ENCODE measurements at regions not wholly inside any gene's neighbourhood (a gene's known extent, or its start where the extent isn't known, plus 50 kb on each side); places are given as distances from the start of the nearest gene placed in this dataset.

DNA sequence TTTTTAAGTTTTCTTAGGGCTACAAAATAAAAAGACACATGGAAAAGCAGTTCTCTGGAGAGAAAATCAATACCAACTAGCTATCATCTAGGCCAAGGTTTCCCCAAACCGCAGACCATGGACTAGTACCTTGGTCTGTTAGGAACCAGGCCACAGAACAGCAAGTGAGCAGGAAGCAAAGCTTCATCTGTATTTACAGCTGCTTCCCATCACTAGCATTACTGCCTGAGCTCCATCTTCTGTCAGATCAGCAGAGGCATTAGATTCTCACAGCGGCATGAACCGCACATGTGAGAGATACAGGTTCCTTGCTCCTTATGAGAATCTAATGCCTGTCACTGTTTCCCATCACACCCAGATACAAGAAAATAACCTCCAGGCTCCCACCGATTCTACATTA lies 1907.6 kb upstream of the ACO1 start:
- no peaks in the 10 kb centered on the region for H3K36me3 ChIP-seq (replicated peaks in 1 of 2; ENCODE audit: control insufficient read depth in 1 of 2, insufficient read depth in 2 of 2, low read length in 2 of 2)
- no TSS peak for BruUV-seq (replicated peaks)
- intact Hi-C loops (cut with micrococcal nuclease; ENCODE audit: unreplicated experiment) = no loop called here
- DNase-seq (ENCODE audit: low spot score) (no peak), ATAC-seq (no peak), FAIRE-seq (no peak)
- H3K4me2 ChIP-seq (ENCODE audit: low read depth, low read length) = no peak overlapping the region
- H3K4me3 ChIP-seq (replicated peaks in 1 of 3; ENCODE audit: insufficient read depth in 1 of 3, low read depth in 2 of 3, low read length in 3 of 3) = no peak overlapping the region
- no peak overlapping the region for H3K27ac ChIP-seq (ENCODE audit: extremely low read length, insufficient read depth, low read length)
- in situ Hi-C loops (cut with HindIII; ENCODE audit: extremely low pct_ligation_motif_present, low pct_unique_long_range_greater_than_20kb) = no loop called here
- no peak overlapping the region for H3K9ac ChIP-seq (ENCODE audit: insufficient read depth, low read depth, low read length)
- no peaks in the 10 kb centered on the region for H3K4me1 ChIP-seq (ENCODE audit: insufficient read depth, low read length)
- CTCF ChIA-PET (ENCODE audit: low intra/inter-chr PET ratio, low total read pairs) = no interaction called here
- no peaks in the 10 kb centered on the region for H4K20me1 ChIP-seq (ENCODE audit: insufficient read depth, low read length)
- POLR2A ChIA-PET = no interaction called here
- WGBS (ENCODE audit: low lambda C conversion rate) = 31% methylated on average over 4 of the region's 4 CpGs
- TF ChIP-seq, protein P1, sequence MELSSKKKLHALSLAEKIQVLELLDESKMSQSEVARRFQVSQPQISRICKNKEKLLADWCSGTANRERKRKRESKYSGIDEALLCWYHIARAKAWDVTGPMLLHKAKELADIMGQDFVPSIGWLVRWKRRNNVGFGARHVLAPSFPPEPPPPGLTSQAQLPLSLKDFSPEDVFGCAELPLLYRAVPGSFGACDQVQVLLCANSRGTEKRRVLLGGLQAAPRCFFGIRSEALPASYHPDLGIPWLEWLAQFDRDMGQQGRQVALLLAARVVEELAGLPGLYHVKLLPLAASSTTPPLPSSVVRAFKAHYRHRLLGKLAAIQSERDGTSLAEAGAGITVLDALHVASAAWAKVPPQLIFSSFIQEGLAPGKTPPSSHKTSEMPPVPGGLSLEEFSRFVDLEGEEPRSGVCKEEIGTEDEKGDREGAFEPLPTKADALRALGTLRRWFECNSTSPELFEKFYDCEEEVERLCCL (CRISPR knock-in tag; IDR thresholded peaks at IDR 0.05; ENCODE audit: borderline replicate concordance) = no peak
- no peak for TF ChIP-seq CREM (IDR thresholded peaks at IDR 0.05)
- TF ChIP-seq CREM (CRISPR knock-in tag; IDR thresholded peaks at IDR 0.05) = no peak
- TF ChIP-seq RFXANK (CRISPR knock-in tag; IDR thresholded peaks at IDR 0.05) = no peak
- TF ChIP-seq, protein P2, sequence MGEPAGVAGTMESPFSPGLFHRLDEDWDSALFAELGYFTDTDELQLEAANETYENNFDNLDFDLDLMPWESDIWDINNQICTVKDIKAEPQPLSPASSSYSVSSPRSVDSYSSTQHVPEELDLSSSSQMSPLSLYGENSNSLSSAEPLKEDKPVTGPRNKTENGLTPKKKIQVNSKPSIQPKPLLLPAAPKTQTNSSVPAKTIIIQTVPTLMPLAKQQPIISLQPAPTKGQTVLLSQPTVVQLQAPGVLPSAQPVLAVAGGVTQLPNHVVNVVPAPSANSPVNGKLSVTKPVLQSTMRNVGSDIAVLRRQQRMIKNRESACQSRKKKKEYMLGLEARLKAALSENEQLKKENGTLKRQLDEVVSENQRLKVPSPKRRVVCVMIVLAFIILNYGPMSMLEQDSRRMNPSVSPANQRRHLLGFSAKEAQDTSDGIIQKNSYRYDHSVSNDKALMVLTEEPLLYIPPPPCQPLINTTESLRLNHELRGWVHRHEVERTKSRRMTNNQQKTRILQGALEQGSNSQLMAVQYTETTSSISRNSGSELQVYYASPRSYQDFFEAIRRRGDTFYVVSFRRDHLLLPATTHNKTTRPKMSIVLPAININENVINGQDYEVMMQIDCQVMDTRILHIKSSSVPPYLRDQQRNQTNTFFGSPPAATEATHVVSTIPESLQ (CRISPR knock-in tag; conservative IDR thresholded peaks at IDR 0.05) = no peak
- TF ChIP-seq ZNF180 (CRISPR knock-in tag; IDR thresholded peaks at IDR 0.05; ENCODE audit: borderline replicate concordance, low read depth) = no peak
- TF ChIP-seq KMT2A (CRISPR knock-in tag; IDR thresholded peaks at IDR 0.05) = no peak
- TF ChIP-seq KDM2A (CRISPR knock-in tag; IDR thresholded peaks at IDR 0.05; ENCODE audit: borderline replicate concordance, low read depth) = no peak
- TF ChIP-seq RBM39 (IDR thresholded peaks at IDR 0.05; ENCODE audit: low read depth, low read length, poor library complexity, severe bottlenecking) = no peak
- TF ChIP-seq RELA (CRISPR knock-in tag; IDR thresholded peaks at IDR 0.05) = no peak
- TF ChIP-seq ZNF597 (CRISPR knock-in tag; IDR thresholded peaks at IDR 0.05) = no peak
- TF ChIP-seq SIN3B (IDR thresholded peaks at IDR 0.05; ENCODE audit: low read length) = no peak
- no peak for TF ChIP-seq PLSCR1 (CRISPR knock-in tag; IDR thresholded peaks at IDR 0.05; ENCODE audit: borderline replicate concordance)
- TF ChIP-seq HINFP (CRISPR knock-in tag; IDR thresholded peaks at IDR 0.05; ENCODE audit: low read depth) = no peak
- no peak for TF ChIP-seq ATF3 (CRISPR knock-in tag; IDR thresholded peaks at IDR 0.05)
- TF ChIP-seq XBP1 (CRISPR knock-in tag; IDR thresholded peaks at IDR 0.05) = no peak
- TF ChIP-seq CC2D1A (CRISPR knock-in tag; IDR thresholded peaks at IDR 0.05) = no peak
- H2AFZ ChIP-seq (ENCODE audit: low read length) = no peak overlapping the region
- no peaks in the 10 kb centered on the region for H3K9me3 ChIP-seq (ENCODE audit: low read length)
- H3K27me3 ChIP-seq (ENCODE audit: control insufficient read depth in 1 of 2, insufficient read depth in 2 of 2, low read length in 2 of 2) = no peaks in the 10 kb centered on the region
- no peaks in the 10 kb centered on the region for H3K79me2 ChIP-seq (ENCODE audit: insufficient read depth, low read length)
